ENCODE measurements at regions not wholly inside any gene's neighbourhood (a gene's known extent, or its start where the extent isn't known, plus 50 kb on each side); places are given as distances from the start of the nearest gene placed in this dataset.

DNA sequence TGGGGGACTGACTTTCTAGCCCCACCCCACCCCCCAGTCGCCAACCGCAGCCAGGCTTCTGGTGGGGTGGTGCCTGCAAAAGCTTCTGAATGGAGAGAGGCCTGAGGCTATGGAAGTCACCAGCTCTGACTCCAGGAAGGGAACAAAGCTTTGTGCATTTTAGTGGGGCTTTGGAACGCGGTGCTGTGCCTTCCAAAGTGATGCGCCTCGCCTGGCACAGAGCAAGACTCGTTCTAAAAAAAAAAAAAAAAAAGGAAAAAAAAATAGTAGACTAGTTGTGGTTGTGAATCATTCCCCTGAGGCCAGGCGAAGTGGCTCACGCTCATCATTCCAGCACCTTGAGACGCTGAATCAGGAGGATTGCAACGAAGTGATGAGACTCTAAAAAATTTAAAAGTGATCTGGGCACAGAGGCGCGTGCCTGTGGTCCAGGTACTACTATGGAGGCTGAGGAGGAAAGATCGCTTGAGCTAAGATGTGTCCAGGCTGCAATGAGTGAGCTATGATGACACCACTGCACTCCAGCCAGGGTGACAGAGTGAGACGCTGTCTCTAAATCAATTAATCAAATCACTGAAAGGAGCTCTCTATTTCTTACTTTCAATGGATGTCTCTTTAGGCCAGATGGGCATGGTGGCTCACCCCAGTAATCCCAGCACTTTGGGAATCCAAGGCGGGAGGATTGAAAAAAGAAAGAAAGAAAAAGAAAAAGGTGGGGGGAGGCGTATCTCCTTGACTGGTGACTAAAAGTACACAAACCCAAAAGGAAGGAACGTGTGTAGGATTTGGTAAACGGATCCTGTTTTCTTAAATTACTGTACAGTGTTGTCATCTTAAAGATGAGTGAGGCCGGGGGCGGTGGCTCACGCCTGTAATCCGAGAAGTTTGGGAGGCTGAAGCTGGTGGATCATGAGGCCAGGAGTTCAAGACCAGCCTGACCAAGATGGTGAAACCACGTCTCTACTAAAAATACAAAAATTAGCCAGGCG lies 259.6 kb upstream of the ALG10B start:
- no peak overlapping the region for H3K4me2 ChIP-seq (ENCODE audit: control insufficient read depth, extremely low read depth, insufficient read depth, low read depth, low read length)
- H3K9me1 ChIP-seq (ENCODE audit: control insufficient read depth, extremely low read depth, insufficient read depth, low read length), result no peaks in the 10 kb centered on the region
- DNase-seq (ENCODE audit: low read depth, low spot score) (no peak), FAIRE-seq (no peak)
- TF ChIP-seq, protein P1, sequence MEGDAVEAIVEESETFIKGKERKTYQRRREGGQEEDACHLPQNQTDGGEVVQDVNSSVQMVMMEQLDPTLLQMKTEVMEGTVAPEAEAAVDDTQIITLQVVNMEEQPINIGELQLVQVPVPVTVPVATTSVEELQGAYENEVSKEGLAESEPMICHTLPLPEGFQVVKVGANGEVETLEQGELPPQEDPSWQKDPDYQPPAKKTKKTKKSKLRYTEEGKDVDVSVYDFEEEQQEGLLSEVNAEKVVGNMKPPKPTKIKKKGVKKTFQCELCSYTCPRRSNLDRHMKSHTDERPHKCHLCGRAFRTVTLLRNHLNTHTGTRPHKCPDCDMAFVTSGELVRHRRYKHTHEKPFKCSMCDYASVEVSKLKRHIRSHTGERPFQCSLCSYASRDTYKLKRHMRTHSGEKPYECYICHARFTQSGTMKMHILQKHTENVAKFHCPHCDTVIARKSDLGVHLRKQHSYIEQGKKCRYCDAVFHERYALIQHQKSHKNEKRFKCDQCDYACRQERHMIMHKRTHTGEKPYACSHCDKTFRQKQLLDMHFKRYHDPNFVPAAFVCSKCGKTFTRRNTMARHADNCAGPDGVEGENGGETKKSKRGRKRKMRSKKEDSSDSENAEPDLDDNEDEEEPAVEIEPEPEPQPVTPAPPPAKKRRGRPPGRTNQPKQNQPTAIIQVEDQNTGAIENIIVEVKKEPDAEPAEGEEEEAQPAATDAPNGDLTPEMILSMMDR (optimal IDR thresholded peaks at IDR 0.05 in 1 of 3, IDR thresholded peaks at IDR 0.05 in 1 of 3, conservative IDR thresholded peaks at IDR 0.05 in 1 of 3; ENCODE audit: extremely low read depth in 1 of 3, insufficient read depth in 2 of 3, low read length in 3 of 3), result no peak
- no peak for TF ChIP-seq EZH2 (IDR thresholded peaks at IDR 0.05; ENCODE audit: low read length)
- H3K9ac ChIP-seq (ENCODE audit: control insufficient read depth, extremely low read depth, insufficient read depth, low read length), result no peak overlapping the region
- dilution Hi-C loops (cut with MboI; ENCODE audit: extremely low pct_ligation_motif_present, low sequenced_read_pairs), result no loop called here
- H3K9me3 ChIP-seq (ENCODE audit: control insufficient read depth, low read depth, low read length), result peaks cover 7% of the 10 kb centered on the region
- no peak overlapping the region for H3K27ac ChIP-seq (ENCODE audit: control insufficient read depth, insufficient read depth, low read length)
- H4K20me1 ChIP-seq (ENCODE audit: control insufficient read depth, extremely low read depth, insufficient read depth, low read length), result no peaks in the 10 kb centered on the region
- no peak overlapping the region for H3K4me3 ChIP-seq (ENCODE audit: control insufficient read depth in 2 of 3, extremely low read depth in 1 of 3, insufficient read depth in 2 of 3, low read depth in 1 of 3, low read length in 3 of 3)
- H2AFZ ChIP-seq (ENCODE audit: control insufficient read depth, low read length), result no peak overlapping the region
- no peaks in the 10 kb centered on the region for H3K36me3 ChIP-seq (ENCODE audit: control insufficient read depth in 2 of 2, extremely low read depth in 1 of 2, insufficient read depth in 2 of 2, low read length in 2 of 2)
- no peaks in the 10 kb centered on the region for H3K4me1 ChIP-seq (ENCODE audit: control insufficient read depth, extremely low read depth, insufficient read depth, low read length)
- H3K27me3 ChIP-seq (ENCODE audit: control insufficient read depth, extremely low read depth, insufficient read depth, low read length), result no peaks in the 10 kb centered on the region
- no peaks in the 10 kb centered on the region for H3K79me2 ChIP-seq (ENCODE audit: control insufficient read depth, insufficient read depth, low read length)

DNA sequence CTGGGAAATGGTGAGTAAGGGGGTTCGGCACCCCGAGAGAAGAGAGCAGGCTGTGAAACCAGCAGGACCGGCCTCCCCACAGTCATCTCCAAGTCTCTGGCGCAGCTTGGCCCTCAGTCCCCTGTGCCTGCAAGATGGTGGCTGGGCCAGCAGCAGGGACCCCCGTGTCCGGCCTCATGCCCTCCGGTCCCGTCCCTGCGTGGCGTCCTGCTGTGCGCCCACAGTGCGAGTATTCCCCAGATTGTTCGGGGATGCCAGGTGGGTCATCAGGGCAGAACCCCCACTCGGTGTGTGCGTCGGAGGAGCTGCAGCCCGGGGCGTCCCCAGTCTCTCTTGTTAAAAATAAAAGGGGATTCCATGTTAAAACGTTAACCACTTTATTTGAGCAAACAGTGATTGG lies 216.9 kb upstream of the ALG10B start:
- Histone ChIP-seq H3K36me3 (ENCODE audit: control insufficient read depth in 2 of 2, extremely low read depth in 1 of 2, insufficient read depth in 2 of 2, low read length in 2 of 2) (no peaks in the 10 kb centered on the region), H3K9me3 (ENCODE audit: control insufficient read depth, low read depth, low read length) (no peaks in the 10 kb centered on the region), H3K9ac (ENCODE audit: control insufficient read depth, extremely low read depth, insufficient read depth, low read length) (no peak overlapping the region), H3K27ac (ENCODE audit: control insufficient read depth, insufficient read depth, low read length) (no peak overlapping the region), H3K4me2 (ENCODE audit: control insufficient read depth, extremely low read depth, insufficient read depth, low read depth, low read length) (no peak overlapping the region), H3K9me1 (ENCODE audit: control insufficient read depth, extremely low read depth, insufficient read depth, low read length) (no peaks in the 10 kb centered on the region), H3K79me2 (ENCODE audit: control insufficient read depth, insufficient read depth, low read length) (no peaks in the 10 kb centered on the region), H3K27me3 (ENCODE audit: control insufficient read depth, extremely low read depth, insufficient read depth, low read length) (no peaks in the 10 kb centered on the region), H3K4me1 (ENCODE audit: control insufficient read depth, extremely low read depth, insufficient read depth, low read length) (no peaks in the 10 kb centered on the region), H3K4me3 (ENCODE audit: control insufficient read depth in 2 of 3, extremely low read depth in 1 of 3, insufficient read depth in 2 of 3, low read depth in 1 of 3, low read length in 3 of 3) (no peak overlapping the region), H4K20me1 (ENCODE audit: control insufficient read depth, extremely low read depth, insufficient read depth, low read length) (no peaks in the 10 kb centered on the region), H2AFZ (ENCODE audit: control insufficient read depth, low read length) (no peak overlapping the region)
- TF ChIP-seq, protein P1 (optimal IDR thresholded peaks at IDR 0.05 in 1 of 3, IDR thresholded peaks at IDR 0.05 in 1 of 3, conservative IDR thresholded peaks at IDR 0.05 in 1 of 3; ENCODE audit: extremely low read depth in 1 of 3, insufficient read depth in 2 of 3, low read length in 3 of 3), result no peak
- DNase-seq (ENCODE audit: low read depth, low spot score) (no peak), FAIRE-seq (no peak)
- dilution Hi-C loops (cut with MboI; ENCODE audit: extremely low pct_ligation_motif_present, low sequenced_read_pairs), result no loop called here

Data from keratinocyte (primary cell).